GM23338 (cell line): ENCODE measurements at regions not wholly inside any gene's neighbourhood (a gene's known extent, or its start where the extent isn't known, plus 50 kb on each side); places are given as distances from the start of the nearest gene placed in this dataset.
A peak's percentile ranks its signal among the peaks of the same experiment; 100 is the strongest.

Experiments
- ATAC-seq: fragments of 200-7000 bp; cut with Tn5 transposase; 3 replicates; pipeline ENCODE4 v1.9.1; 2020
- DNase-seq: peaks from one replicate; pipeline ENCODE4 v3.0.0-alpha.2; 2015; ENCODE audit warnings: low spot score
- H2AFZ ChIP-seq: fragments of 200-600 bp; sonication (generic); 2 replicates; pipeline ENCODE4 v1.8.0; 2016; ENCODE audit warnings: antibody characterized with exemption, mild to moderate bottlenecking, moderate library complexity
- H3F3A ChIP-seq: fragments of 200-600 bp; sonication (generic); replicated peaks from 2 replicates; pipeline ENCODE4 v1.8.0; 2017; ENCODE audit warnings: antibody characterized with exemption, mixed run types, low read depth
- H3K27ac ChIP-seq: fragments of 200-600 bp; sonication (generic); 2 replicates; pipeline ENCODE4 v1.6.1; 2016; ENCODE audit warnings: low read depth
- H3K27me3 ChIP-seq: fragments of 200-600 bp; sonication (generic); 2 replicates; pipeline ENCODE4 v1.8.0; 2016; ENCODE audit warnings: mild to moderate bottlenecking, mixed run types, moderate library complexity; ENCODE audit not compliant: insufficient read depth
- H3K36me3 ChIP-seq: fragments of 200-600 bp; sonication (generic); 2 replicates; pipeline ENCODE4 v1.8.0; 2016; ENCODE audit warnings: mild to moderate bottlenecking; ENCODE audit not compliant: insufficient read depth
- H3K4me1 ChIP-seq: fragments of 200-600 bp; sonication (generic); 2 replicates; pipeline ENCODE4 v1.8.0; 2016; ENCODE audit warnings: mild to moderate bottlenecking, moderate library complexity; ENCODE audit not compliant: insufficient read depth
- H3K4me2 ChIP-seq: fragments of 200-600 bp; sonication (generic); 2 replicates; pipeline ENCODE4 v1.7.1; 2017; ENCODE audit warnings: mixed run types
- H3K4me3 ChIP-seq: fragments of 200-600 bp; sonication (generic); 2 replicates; pipeline ENCODE4 v1.6.1; 2016; ENCODE audit warnings: mixed run types
- H3K79me2 ChIP-seq: fragments of 200-600 bp; sonication (generic); replicated peaks from 2 replicates; pipeline ENCODE4 v1.8.0; 2017; ENCODE audit warnings: mild to moderate bottlenecking; ENCODE audit not compliant: insufficient read depth
- H3K9me2 ChIP-seq: fragments of 200-600 bp; sonication (generic); 2 replicates; pipeline ENCODE4 v1.8.0; 2017; ENCODE audit not compliant: insufficient read depth
- H4K20me1 ChIP-seq: fragments of 200-600 bp; sonication (generic); replicated peaks from 2 replicates; pipeline ENCODE4 v1.8.0; 2017; ENCODE audit warnings: mild to moderate bottlenecking; ENCODE audit not compliant: insufficient read depth
- H3K27ac Mint-ChIP-seq: 2 replicates; pipeline ENCODE4 v1.8.0; 2020; ENCODE audit warnings: inconsistent platforms, mild to moderate bottlenecking, moderate library complexity, mixed read lengths
- H3K27me3 Mint-ChIP-seq: 3 replicates; pipeline ENCODE4 v1.8.0; 2022; ENCODE audit warnings: low read depth, mild to moderate bottlenecking, moderate library complexity, mixed read lengths, inconsistent platforms; ENCODE audit not compliant: insufficient read depth, poor library complexity
- H3K36me3 Mint-ChIP-seq: 3 replicates; pipeline ENCODE4 v1.8.0; 2021; ENCODE audit warnings: low read depth, mild to moderate bottlenecking, inconsistent platforms, moderate library complexity, mixed read lengths
- H3K4me1 Mint-ChIP-seq: 3 replicates; pipeline ENCODE4 v1.8.0; 2020; ENCODE audit warnings: mild to moderate bottlenecking, inconsistent platforms, mixed read lengths
- H3K4me3 Mint-ChIP-seq: 3 replicates; pipeline ENCODE4 v1.8.0; 2021; ENCODE audit warnings: moderate library complexity, mild to moderate bottlenecking, inconsistent platforms, mixed read lengths
- H3K9me3 Mint-ChIP-seq: 3 replicates; pipeline ENCODE4 v1.8.0; 2020; ENCODE audit warnings: moderate library complexity, mild to moderate bottlenecking, inconsistent platforms, mixed read lengths
- CREB1 ChIP-seq: fragments of 250-450 bp; sonication (Bioruptor Pico); IDR thresholded peaks from 2 replicates; pipeline ENCODE4 v1.5.0; 2020; ENCODE audit warnings: low read depth, mild to moderate bottlenecking, moderate library complexity
- EZH2 ChIP-seq: fragments of 200-600 bp; sonication (generic); IDR thresholded peaks from one replicate; pipeline ENCODE4 v1.8.0; 2017; ENCODE audit warnings: antibody characterized with exemption, mild to moderate bottlenecking, low read depth; ENCODE audit not compliant: unreplicated experiment
- EZH2phosphoT487 ChIP-seq: fragments of 200-600 bp; sonication (generic); IDR thresholded peaks from one replicate; pipeline ENCODE4 v1.8.1; 2018; ENCODE audit warnings: antibody characterized with exemption; ENCODE audit not compliant: unreplicated experiment
- JUNB ChIP-seq: IDR thresholded peaks from one replicate; pipeline ENCODE4 v1.6.1; 2016; ENCODE audit warnings: antibody characterized with exemption; ENCODE audit not compliant: unreplicated experiment
- NANOG ChIP-seq: IDR thresholded peaks from 2 replicates; pipeline ENCODE4 v1.6.1; 2016; ENCODE audit warnings: antibody characterized with exemption, borderline replicate concordance
- STAT1 ChIP-seq: IDR thresholded peaks from one replicate; pipeline ENCODE4 v1.6.1; 2016; ENCODE audit warnings: antibody characterized with exemption; ENCODE audit not compliant: unreplicated experiment
- ZNF114 ChIP-seq: fragments of 250-450 bp; sonication (Bioruptor Pico); IDR thresholded peaks from 2 replicates; pipeline ENCODE4 v1.5.0; 2020; ENCODE audit warnings: mild to moderate bottlenecking, moderate library complexity
- ZNF331 ChIP-seq: fragments of 250-450 bp; sonication (Bioruptor Pico); IDR thresholded peaks from 2 replicates; pipeline ENCODE4 v1.5.0; 2020; ENCODE audit warnings: low read depth, mild to moderate bottlenecking, moderate library complexity
- TF ChIP-seq, protein P1 (sequence below): IDR thresholded peaks from one replicate; pipeline ENCODE4 v1.6.1; 2018; ENCODE audit warnings: antibody characterized with exemption; ENCODE audit not compliant: unreplicated experiment
- TF ChIP-seq, protein P2 (sequence below): IDR thresholded peaks from 2 replicates; pipeline ENCODE4 v1.6.1; 2016; ENCODE audit warnings: antibody characterized with exemption
- TF ChIP-seq, protein P3 (sequence below), 2 experiments: fragments of 200-600 bp in 1 of 2; sonication (generic) in 1 of 2; conservative IDR thresholded peaks; 2 replicates each; pipeline versions ENCODE4 v1.5.1 to v1.6.1; 2016 to 2017; ENCODE audit warnings: antibody characterized with exemption in 2 of 2, low read depth in 2 of 2, mild to moderate bottlenecking in 2 of 2, moderate library complexity in 1 of 2
- TF ChIP-seq, protein P4 (sequence below): fragments of 250-450 bp; sonication (Bioruptor Pico); IDR thresholded peaks from 2 replicates; pipeline ENCODE4 v1.5.0; 2020; ENCODE audit warnings: mild to moderate bottlenecking, moderate library complexity

DNA sequence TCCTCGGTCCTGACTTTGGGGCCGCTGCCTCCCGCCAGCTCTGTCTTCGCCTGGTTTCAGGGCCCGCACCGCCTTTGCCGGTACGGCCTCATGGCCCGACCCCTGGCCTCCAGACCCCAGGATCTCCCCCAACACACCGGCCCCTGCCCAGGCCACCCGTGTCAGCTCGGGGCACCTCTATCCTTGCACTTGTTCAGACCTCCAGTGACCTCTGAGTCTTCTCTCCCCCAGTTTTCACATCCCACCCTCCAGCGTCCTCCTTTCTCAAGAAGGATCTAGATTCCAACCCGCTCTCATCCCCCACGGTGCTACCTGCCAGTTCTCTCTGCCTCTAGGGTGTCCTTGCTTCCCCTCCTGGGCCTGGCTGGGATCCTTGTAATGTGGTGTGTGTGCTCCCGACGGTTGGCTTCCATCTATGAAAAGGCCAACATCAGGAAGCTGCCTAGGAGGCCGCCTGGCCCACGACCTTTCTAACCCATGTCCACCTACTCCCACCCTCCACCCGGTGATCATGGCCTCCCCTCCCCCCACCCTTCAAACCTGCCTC lies 61.1 kb downstream of the SPATA31C2 start:
- peak overlapping the region; percentile 86 for H3K4me2 ChIP-seq
- TF ChIP-seq ZNF331, result no peak
- no peak for TF ChIP-seq ZNF114 (CRISPR knock-in tag)
- TF ChIP-seq, protein P1, sequence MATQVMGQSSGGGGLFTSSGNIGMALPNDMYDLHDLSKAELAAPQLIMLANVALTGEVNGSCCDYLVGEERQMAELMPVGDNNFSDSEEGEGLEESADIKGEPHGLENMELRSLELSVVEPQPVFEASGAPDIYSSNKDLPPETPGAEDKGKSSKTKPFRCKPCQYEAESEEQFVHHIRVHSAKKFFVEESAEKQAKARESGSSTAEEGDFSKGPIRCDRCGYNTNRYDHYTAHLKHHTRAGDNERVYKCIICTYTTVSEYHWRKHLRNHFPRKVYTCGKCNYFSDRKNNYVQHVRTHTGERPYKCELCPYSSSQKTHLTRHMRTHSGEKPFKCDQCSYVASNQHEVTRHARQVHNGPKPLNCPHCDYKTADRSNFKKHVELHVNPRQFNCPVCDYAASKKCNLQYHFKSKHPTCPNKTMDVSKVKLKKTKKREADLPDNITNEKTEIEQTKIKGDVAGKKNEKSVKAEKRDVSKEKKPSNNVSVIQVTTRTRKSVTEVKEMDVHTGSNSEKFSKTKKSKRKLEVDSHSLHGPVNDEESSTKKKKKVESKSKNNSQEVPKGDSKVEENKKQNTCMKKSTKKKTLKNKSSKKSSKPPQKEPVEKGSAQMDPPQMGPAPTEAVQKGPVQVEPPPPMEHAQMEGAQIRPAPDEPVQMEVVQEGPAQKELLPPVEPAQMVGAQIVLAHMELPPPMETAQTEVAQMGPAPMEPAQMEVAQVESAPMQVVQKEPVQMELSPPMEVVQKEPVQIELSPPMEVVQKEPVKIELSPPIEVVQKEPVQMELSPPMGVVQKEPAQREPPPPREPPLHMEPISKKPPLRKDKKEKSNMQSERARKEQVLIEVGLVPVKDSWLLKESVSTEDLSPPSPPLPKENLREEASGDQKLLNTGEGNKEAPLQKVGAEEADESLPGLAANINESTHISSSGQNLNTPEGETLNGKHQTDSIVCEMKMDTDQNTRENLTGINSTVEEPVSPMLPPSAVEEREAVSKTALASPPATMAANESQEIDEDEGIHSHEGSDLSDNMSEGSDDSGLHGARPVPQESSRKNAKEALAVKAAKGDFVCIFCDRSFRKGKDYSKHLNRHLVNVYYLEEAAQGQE, result no peak
- TF ChIP-seq, protein P2, sequence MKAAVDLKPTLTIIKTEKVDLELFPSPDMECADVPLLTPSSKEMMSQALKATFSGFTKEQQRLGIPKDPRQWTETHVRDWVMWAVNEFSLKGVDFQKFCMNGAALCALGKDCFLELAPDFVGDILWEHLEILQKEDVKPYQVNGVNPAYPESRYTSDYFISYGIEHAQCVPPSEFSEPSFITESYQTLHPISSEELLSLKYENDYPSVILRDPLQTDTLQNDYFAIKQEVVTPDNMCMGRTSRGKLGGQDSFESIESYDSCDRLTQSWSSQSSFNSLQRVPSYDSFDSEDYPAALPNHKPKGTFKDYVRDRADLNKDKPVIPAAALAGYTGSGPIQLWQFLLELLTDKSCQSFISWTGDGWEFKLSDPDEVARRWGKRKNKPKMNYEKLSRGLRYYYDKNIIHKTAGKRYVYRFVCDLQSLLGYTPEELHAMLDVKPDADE, result no peak
- no peak for TF ChIP-seq CREB1 (CRISPR knock-in tag)
- TF ChIP-seq, protein P3, sequence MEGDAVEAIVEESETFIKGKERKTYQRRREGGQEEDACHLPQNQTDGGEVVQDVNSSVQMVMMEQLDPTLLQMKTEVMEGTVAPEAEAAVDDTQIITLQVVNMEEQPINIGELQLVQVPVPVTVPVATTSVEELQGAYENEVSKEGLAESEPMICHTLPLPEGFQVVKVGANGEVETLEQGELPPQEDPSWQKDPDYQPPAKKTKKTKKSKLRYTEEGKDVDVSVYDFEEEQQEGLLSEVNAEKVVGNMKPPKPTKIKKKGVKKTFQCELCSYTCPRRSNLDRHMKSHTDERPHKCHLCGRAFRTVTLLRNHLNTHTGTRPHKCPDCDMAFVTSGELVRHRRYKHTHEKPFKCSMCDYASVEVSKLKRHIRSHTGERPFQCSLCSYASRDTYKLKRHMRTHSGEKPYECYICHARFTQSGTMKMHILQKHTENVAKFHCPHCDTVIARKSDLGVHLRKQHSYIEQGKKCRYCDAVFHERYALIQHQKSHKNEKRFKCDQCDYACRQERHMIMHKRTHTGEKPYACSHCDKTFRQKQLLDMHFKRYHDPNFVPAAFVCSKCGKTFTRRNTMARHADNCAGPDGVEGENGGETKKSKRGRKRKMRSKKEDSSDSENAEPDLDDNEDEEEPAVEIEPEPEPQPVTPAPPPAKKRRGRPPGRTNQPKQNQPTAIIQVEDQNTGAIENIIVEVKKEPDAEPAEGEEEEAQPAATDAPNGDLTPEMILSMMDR (conservative IDR thresholded peaks at IDR 0.05; ENCODE audit: low read depth in 2 of 2), result no peak
- no peak for TF ChIP-seq STAT1
- no peak for TF ChIP-seq NANOG
- TF ChIP-seq EZH2phosphoT487, result no peak
- TF ChIP-seq, protein P4, sequence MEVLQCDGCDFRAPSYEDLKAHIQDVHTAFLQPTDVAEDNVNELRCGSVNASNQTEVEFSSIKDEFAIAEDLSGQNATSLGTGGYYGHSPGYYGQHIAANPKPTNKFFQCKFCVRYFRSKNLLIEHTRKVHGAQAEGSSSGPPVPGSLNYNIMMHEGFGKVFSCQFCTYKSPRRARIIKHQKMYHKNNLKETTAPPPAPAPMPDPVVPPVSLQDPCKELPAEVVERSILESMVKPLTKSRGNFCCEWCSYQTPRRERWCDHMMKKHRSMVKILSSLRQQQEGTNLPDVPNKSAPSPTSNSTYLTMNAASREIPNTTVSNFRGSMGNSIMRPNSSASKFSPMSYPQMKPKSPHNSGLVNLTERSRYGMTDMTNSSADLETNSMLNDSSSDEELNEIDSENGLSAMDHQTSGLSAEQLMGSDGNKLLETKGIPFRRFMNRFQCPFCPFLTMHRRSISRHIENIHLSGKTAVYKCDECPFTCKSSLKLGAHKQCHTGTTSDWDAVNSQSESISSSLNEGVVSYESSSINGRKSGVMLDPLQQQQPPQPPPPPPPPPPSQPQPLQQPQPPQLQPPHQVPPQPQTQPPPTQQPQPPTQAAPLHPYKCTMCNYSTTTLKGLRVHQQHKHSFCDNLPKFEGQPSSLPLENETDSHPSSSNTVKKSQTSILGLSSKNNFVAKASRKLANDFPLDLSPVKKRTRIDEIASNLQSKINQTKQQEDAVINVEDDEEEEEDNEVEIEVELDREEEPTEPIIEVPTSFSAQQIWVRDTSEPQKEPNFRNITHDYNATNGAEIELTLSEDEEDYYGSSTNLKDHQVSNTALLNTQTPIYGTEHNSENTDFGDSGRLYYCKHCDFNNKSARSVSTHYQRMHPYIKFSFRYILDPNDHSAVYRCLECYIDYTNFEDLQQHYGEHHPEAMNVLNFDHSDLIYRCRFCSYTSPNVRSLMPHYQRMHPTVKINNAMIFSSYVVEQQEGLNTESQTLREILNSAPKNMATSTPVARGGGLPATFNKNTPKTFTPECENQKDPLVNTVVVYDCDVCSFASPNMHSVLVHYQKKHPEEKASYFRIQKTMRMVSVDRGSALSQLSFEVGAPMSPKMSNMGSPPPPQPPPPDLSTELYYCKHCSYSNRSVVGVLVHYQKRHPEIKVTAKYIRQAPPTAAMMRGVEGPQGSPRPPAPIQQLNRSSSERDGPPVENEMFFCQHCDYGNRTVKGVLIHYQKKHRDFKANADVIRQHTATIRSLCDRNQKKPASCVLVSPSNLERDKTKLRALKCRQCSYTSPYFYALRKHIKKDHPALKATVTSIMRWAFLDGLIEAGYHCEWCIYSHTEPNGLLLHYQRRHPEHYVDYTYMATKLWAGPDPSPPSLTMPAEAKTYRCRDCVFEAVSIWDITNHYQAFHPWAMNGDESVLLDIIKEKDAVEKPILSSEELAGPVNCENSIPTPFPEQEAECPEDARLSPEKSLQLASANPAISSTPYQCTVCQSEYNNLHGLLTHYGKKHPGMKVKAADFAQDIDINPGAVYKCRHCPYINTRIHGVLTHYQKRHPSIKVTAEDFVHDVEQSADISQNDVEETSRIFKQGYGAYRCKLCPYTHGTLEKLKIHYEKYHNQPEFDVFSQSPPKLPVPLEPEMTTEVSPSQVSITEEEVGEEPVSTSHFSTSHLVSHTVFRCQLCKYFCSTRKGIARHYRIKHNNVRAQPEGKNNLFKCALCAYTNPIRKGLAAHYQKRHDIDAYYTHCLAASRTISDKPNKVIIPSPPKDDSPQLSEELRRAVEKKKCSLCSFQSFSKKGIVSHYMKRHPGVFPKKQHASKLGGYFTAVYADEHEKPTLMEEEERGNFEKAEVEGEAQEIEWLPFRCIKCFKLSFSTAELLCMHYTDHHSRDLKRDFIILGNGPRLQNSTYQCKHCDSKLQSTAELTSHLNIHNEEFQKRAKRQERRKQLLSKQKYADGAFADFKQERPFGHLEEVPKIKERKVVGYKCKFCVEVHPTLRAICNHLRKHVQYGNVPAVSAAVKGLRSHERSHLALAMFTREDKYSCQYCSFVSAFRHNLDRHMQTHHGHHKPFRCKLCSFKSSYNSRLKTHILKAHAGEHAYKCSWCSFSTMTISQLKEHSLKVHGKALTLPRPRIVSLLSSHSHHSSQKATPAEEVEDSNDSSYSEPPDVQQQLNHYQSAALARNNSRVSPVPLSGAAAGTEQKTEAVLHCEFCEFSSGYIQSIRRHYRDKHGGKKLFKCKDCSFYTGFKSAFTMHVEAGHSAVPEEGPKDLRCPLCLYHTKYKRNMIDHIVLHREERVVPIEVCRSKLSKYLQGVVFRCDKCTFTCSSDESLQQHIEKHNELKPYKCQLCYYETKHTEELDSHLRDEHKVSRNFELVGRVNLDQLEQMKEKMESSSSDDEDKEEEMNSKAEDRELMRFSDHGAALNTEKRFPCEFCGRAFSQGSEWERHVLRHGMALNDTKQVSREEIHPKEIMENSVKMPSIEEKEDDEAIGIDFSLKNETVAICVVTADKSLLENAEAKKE (CRISPR knock-in tag), result no peak
- TF ChIP-seq JUNB, result no peak
- TF ChIP-seq EZH2, result no peak
- H2AFZ ChIP-seq, result peak overlapping the region; percentile 98
- no peaks in the 10 kb centered on the region for H3K36me3 ChIP-seq
- H3K4me3 ChIP-seq, result peak overlapping the region; percentile 64
- Mint-ChIP-seq H3K4me3 (peak overlapping the region; percentile 79), H3K27me3 (peaks cover 27% of the 10 kb centered on the region), H3K4me1 (peaks cover 13% of the 10 kb centered on the region), H3K9me3 (peaks cover 4% of the 10 kb centered on the region; the same call in 2 of the 3 replicates), H3K27ac (no peak overlapping the region), H3K36me3 (no peaks in the 10 kb centered on the region; the same call in 2 of the 3 replicates)
- H3K9me2 ChIP-seq, result no peaks in the 10 kb centered on the region
- peaks cover 34% of the 10 kb centered on the region for H3K27me3 ChIP-seq
- H3K79me2 ChIP-seq, result no peaks in the 10 kb centered on the region
- no peak overlapping the region for H3K27ac ChIP-seq
- no peaks in the 10 kb centered on the region for H3F3A ChIP-seq
- H4K20me1 ChIP-seq, result no peaks in the 10 kb centered on the region
- peaks cover 21% of the 10 kb centered on the region for H3K4me1 ChIP-seq
- peak; percentile 6 for DNase-seq
- no peak for ATAC-seq
